GM23338 (cell line): ENCODE measurements at regions not wholly inside any gene's neighbourhood (a gene's known extent, or its start where the extent isn't known, plus 50 kb on each side); places are given as distances from the start of the nearest gene placed in this dataset.

Source experiments
- CREB1 ChIP-seq: fragments of 250-450 bp; sonication (Bioruptor Pico); IDR thresholded peaks from 2 replicates; pipeline ENCODE4 v1.5.0; 2020; ENCODE audit warnings: low read depth, mild to moderate bottlenecking, moderate library complexity
- CTCF ChIP-seq, 2 experiments: fragments of 200-600 bp in 1 of 2; sonication (generic) in 1 of 2; conservative IDR thresholded peaks; 2 replicates each; pipeline versions ENCODE4 v1.5.1 to v1.6.1; 2016 to 2017; ENCODE audit warnings: antibody characterized with exemption in 2 of 2, low read depth in 2 of 2, mild to moderate bottlenecking in 2 of 2, moderate library complexity in 1 of 2
- ETS1 ChIP-seq: IDR thresholded peaks from 2 replicates; pipeline ENCODE4 v1.6.1; 2016; ENCODE audit warnings: antibody characterized with exemption
- EZH2 ChIP-seq: fragments of 200-600 bp; sonication (generic); IDR thresholded peaks from one replicate; pipeline ENCODE4 v1.8.0; 2017; ENCODE audit warnings: antibody characterized with exemption, mild to moderate bottlenecking, low read depth; ENCODE audit not compliant: unreplicated experiment
- EZH2phosphoT487 ChIP-seq: fragments of 200-600 bp; sonication (generic); IDR thresholded peaks from one replicate; pipeline ENCODE4 v1.8.1; 2018; ENCODE audit warnings: antibody characterized with exemption; ENCODE audit not compliant: unreplicated experiment
- JUNB ChIP-seq: IDR thresholded peaks from one replicate; pipeline ENCODE4 v1.6.1; 2016; ENCODE audit warnings: antibody characterized with exemption; ENCODE audit not compliant: unreplicated experiment
- POLR2AphosphoS5 ChIP-seq: IDR thresholded peaks from 2 replicates; pipeline ENCODE4 v1.6.1; 2016; ENCODE audit warnings: antibody characterized with exemption, low read depth
- REST ChIP-seq: IDR thresholded peaks from one replicate; pipeline ENCODE4 v1.6.1; 2018; ENCODE audit warnings: antibody characterized with exemption; ENCODE audit not compliant: unreplicated experiment
- STAT1 ChIP-seq: IDR thresholded peaks from one replicate; pipeline ENCODE4 v1.6.1; 2016; ENCODE audit warnings: antibody characterized with exemption; ENCODE audit not compliant: unreplicated experiment
- ZNF114 ChIP-seq: fragments of 250-450 bp; sonication (Bioruptor Pico); IDR thresholded peaks from 2 replicates; pipeline ENCODE4 v1.5.0; 2020; ENCODE audit warnings: mild to moderate bottlenecking, moderate library complexity

- TF ChIP-seq CTCF (conservative IDR thresholded peaks at IDR 0.05; ENCODE audit: low read depth in 2 of 2) (no peak), EZH2phosphoT487 (no peak), EZH2 (no peak), REST (no peak), POLR2AphosphoS5 (no peak), CREB1 (CRISPR knock-in tag) (no peak), ETS1 (no peak), JUNB (no peak), ZNF114 (no peak), STAT1 (no peak)
These were observed 340.3 kb upstream of the NUDT12 start for GRCh38 chr5:103902893-103903292.
